ENCODE measurements at regions not wholly inside any gene's neighbourhood (a gene's known extent, or its start where the extent isn't known, plus 50 kb on each side); places are given as distances from the start of the nearest gene placed in this dataset.
"Not testable (repeated sequence)": the region's sequence is repeated elsewhere in the genome, so short reads cannot be mapped to it uniquely, and the experiment has no call there.

- DNase-seq (ENCODE audit: low spot score): no peak
- no peak for TF ChIP-seq CTCF (IDR thresholded peaks at IDR 0.05; ENCODE audit: extremely low read depth, insufficient read depth, missing control alignments)
- in situ Hi-C loops (cut with MboI; ENCODE audit: low pct_unique_long_range_greater_than_20kb, low sequenced_read_pairs, unreplicated experiment): no loop called here
Measured at GRCh38 chr6:90681863-90682262, 95.0 kb upstream of the MAP3K7 start.

GRCh38 chr6:90678049-90678779, 91.3 kb upstream of the MAP3K7 start:
- in situ Hi-C loops (cut with MboI; ENCODE audit: low pct_unique_long_range_greater_than_20kb, low sequenced_read_pairs, unreplicated experiment): no loop called here
- DNase-seq (ENCODE audit: low spot score): no peak
- TF ChIP-seq CTCF (IDR thresholded peaks at IDR 0.05; ENCODE audit: extremely low read depth, insufficient read depth, missing control alignments): no peak

- TF ChIP-seq CTCF (IDR thresholded peaks at IDR 0.05; ENCODE audit: extremely low read depth, insufficient read depth, missing control alignments): no peak
- DNase-seq (ENCODE audit: low spot score): no peak
- in situ Hi-C loops (cut with MboI; ENCODE audit: low pct_unique_long_range_greater_than_20kb, low sequenced_read_pairs, unreplicated experiment): no loop called here
Measured at GRCh38 chr6:90677440-90677839, 90.6 kb upstream of the MAP3K7 start.

GRCh38 chr6:90676516-90677300, 89.8 kb upstream of the MAP3K7 start:
- in situ Hi-C loops (cut with MboI; ENCODE audit: low pct_unique_long_range_greater_than_20kb, low sequenced_read_pairs, unreplicated experiment): no loop called here
- DNase-seq (ENCODE audit: low spot score): no peak
- TF ChIP-seq CTCF (IDR thresholded peaks at IDR 0.05; ENCODE audit: extremely low read depth, insufficient read depth, missing control alignments): no peak

GRCh38 chr6:90675107-90675506, 88.2 kb upstream of the MAP3K7 start:
- DNase-seq (ENCODE audit: low spot score); in situ Hi-C loops (cut with MboI; ENCODE audit: low pct_unique_long_range_greater_than_20kb, low sequenced_read_pairs, unreplicated experiment): not testable (repeated sequence)

GRCh38 chr6:90674077-90674476, 87.2 kb upstream of the MAP3K7 start:
- in situ Hi-C loops (cut with MboI; ENCODE audit: low pct_unique_long_range_greater_than_20kb, low sequenced_read_pairs, unreplicated experiment); DNase-seq (ENCODE audit: low spot score): not testable (repeated sequence)

GRCh38 chr6:90669846-90670245, 83.0 kb upstream of the MAP3K7 start:
- DNase-seq (ENCODE audit: low spot score): no peak
- in situ Hi-C loops (cut with MboI; ENCODE audit: low pct_unique_long_range_greater_than_20kb, low sequenced_read_pairs, unreplicated experiment): no loop called here
- no peak for TF ChIP-seq CTCF (IDR thresholded peaks at IDR 0.05; ENCODE audit: extremely low read depth, insufficient read depth, missing control alignments)

All from GM13977 (cell line).